ENCODE measurements at regions not wholly inside any gene's neighbourhood (a gene's known extent, or its start where the extent isn't known, plus 50 kb on each side); places are given as distances from the start of the nearest gene placed in this dataset.

GRCh38 chr3:14338898-14339458 lies 63.4 kb upstream of the SLC6A6 start:
- no peak for ATAC-seq

GRCh38 chr3:14340960-14341708 lies 61.3 kb upstream of the SLC6A6 start:
- no peaks in the 10 kb centered on the region for H3K36me3 ChIP-seq
- no peak overlapping the region for H3K4me3 ChIP-seq
- no peak overlapping the region for H3K27ac ChIP-seq
- no peaks in the 10 kb centered on the region for H3K9me3 ChIP-seq
- intact Hi-C loops (cut with DNase I): no loop called here
- no peaks in the 10 kb centered on the region for H3K27me3 ChIP-seq
- TF ChIP-seq CTCF (IDR thresholded peaks at IDR 0.05): no peak
- no peaks in the 10 kb centered on the region for H3K4me1 ChIP-seq
- ATAC-seq (peak; percentile 53), DNase-seq (no peak)

More at GRCh38 chr3:14338898-14339458, 63.4 kb upstream of the SLC6A6 start:
- DNase-seq: no peak
- no peaks in the 10 kb centered on the region for H3K27me3 ChIP-seq
- H3K4me1 ChIP-seq: no peaks in the 10 kb centered on the region
- H3K4me3 ChIP-seq: no peak overlapping the region
- H3K27ac ChIP-seq: no peak overlapping the region
- no peaks in the 10 kb centered on the region for H3K9me3 ChIP-seq
- TF ChIP-seq CTCF (IDR thresholded peaks at IDR 0.05): no peak
- no peaks in the 10 kb centered on the region for H3K36me3 ChIP-seq
- intact Hi-C loops (cut with DNase I): no loop called here

GRCh38 chr3:14343338-14344112 lies 58.9 kb upstream of the SLC6A6 start:
- ATAC-seq (no peak), DNase-seq (no peak)
- Histone ChIP-seq H3K4me3 (no peak overlapping the region), H3K9me3 (no peaks in the 10 kb centered on the region), H3K27me3 (no peaks in the 10 kb centered on the region), H3K27ac (no peak overlapping the region), H3K4me1 (no peaks in the 10 kb centered on the region), H3K36me3 (no peaks in the 10 kb centered on the region)
- intact Hi-C loops (cut with DNase I): no loop called here
- TF ChIP-seq CTCF (IDR thresholded peaks at IDR 0.05): no peak

- H3K9me3 ChIP-seq: no peaks in the 10 kb centered on the region
These were observed 58.1 kb upstream of the SLC6A6 start for GRCh38 chr3:14344351-14344750.

More at GRCh38 chr3:14344351-14344750, 58.1 kb upstream of the SLC6A6 start:
- ATAC-seq (no peak), DNase-seq (no peak)
- Histone ChIP-seq H3K4me3 (no peak overlapping the region), H3K27me3 (no peaks in the 10 kb centered on the region), H3K36me3 (no peaks in the 10 kb centered on the region), H3K4me1 (no peaks in the 10 kb centered on the region), H3K27ac (no peak overlapping the region)
- intact Hi-C loops (cut with DNase I): no loop called here
- no peak for TF ChIP-seq CTCF (IDR thresholded peaks at IDR 0.05)

Measured in upper lobe of right lung (tissue), 1 donor.